ENCODE measurements at regions not wholly inside any gene's neighbourhood (a gene's known extent, or its start where the extent isn't known, plus 50 kb on each side); places are given as distances from the start of the nearest gene placed in this dataset.
A peak's percentile ranks its signal among the peaks of the same experiment; 100 is the strongest.

GRCh38 chr5:68376935-68377334 is 161.4 kb downstream of the PIK3R1 start:
- 42% methylated on average over 6 of the region's 6 CpGs for WGBS
- peaks cover 0 to 10% (median 6%) of the 10 kb centered on the region in 4 donors for H3K4me1 ChIP-seq
- no peaks in the 10 kb centered on the region for H3K27me3 ChIP-seq
- no peak overlapping the region for H3K4me3 ChIP-seq
- no peak for TF ChIP-seq CTCF (IDR thresholded peaks at IDR 0.05)
- no peak overlapping the region for H3K27ac ChIP-seq (replicated peaks in 1 of 4)
- no peaks in the 10 kb centered on the region for H3K36me3 ChIP-seq
- H3K9me3 ChIP-seq = no peaks in the 10 kb centered on the region
- intact Hi-C loops (cut with DNase I) = no loop called here
- DNase-seq (ENCODE audit: extremely low spot score) = peak; percentile 29

GRCh38 chr5:68377733-68378132 is 162.2 kb downstream of the PIK3R1 start:
- H3K4me1 ChIP-seq = peaks cover 0 to 10% (median 6%) of the 10 kb centered on the region in 4 donors
- intact Hi-C loops (cut with DNase I) = no loop called here
- no peak overlapping the region for H3K27ac ChIP-seq (replicated peaks in 1 of 4)
- 94% methylated on average over 4 of the region's 4 CpGs for WGBS
- no peaks in the 10 kb centered on the region for H3K36me3 ChIP-seq
- H3K4me3 ChIP-seq = no peak overlapping the region
- peak; percentile 78 for DNase-seq (ENCODE audit: extremely low spot score)
- TF ChIP-seq CTCF (IDR thresholded peaks at IDR 0.05) = no peak
- TF ChIP-seq POLR2A (IDR thresholded peaks at IDR 0.05; ENCODE audit: low read depth) = no peak
- no peak for TF ChIP-seq POLR2AphosphoS5 (IDR thresholded peaks at IDR 0.05)
- TF ChIP-seq EP300 (IDR thresholded peaks at IDR 0.05) = no peak
- no peaks in the 10 kb centered on the region for H3K27me3 ChIP-seq
- no peaks in the 10 kb centered on the region for H3K9me3 ChIP-seq

GRCh38 chr5:68378204-68378820 is 162.8 kb downstream of the PIK3R1 start:
- no peak overlapping the region for H3K4me3 ChIP-seq
- no peaks in the 10 kb centered on the region for H3K9me3 ChIP-seq
- DNase-seq (ENCODE audit: extremely low spot score) = peak; percentile 83
- H3K27me3 ChIP-seq = no peaks in the 10 kb centered on the region
- H3K36me3 ChIP-seq = no peaks in the 10 kb centered on the region
- H3K27ac ChIP-seq (replicated peaks in 1 of 4) = no peak overlapping the region
- peaks cover 0 to 10% (median 6%) of the 10 kb centered on the region in 4 donors for H3K4me1 ChIP-seq
- TF ChIP-seq EP300 (IDR thresholded peaks at IDR 0.05) = no peak
- WGBS = 86% methylated on average over 3 of the region's 3 CpGs
- intact Hi-C loops (cut with DNase I) = no loop called here

GRCh38 chr5:68379275-68380036 is 163.9 kb downstream of the PIK3R1 start:
- H3K4me1 ChIP-seq = peaks cover 0 to 10% (median 6%) of the 10 kb centered on the region in 4 donors
- 78% methylated on average over 3 of the region's 3 CpGs for WGBS
- TF ChIP-seq CTCF (IDR thresholded peaks at IDR 0.05) = no peak
- no peak for TF ChIP-seq EP300 (IDR thresholded peaks at IDR 0.05)
- TF ChIP-seq POLR2A (IDR thresholded peaks at IDR 0.05; ENCODE audit: low read depth) = no peak
- TF ChIP-seq POLR2AphosphoS5 (IDR thresholded peaks at IDR 0.05) = no peak
- no peaks in the 10 kb centered on the region for H3K9me3 ChIP-seq
- peak; percentile 89 for DNase-seq (ENCODE audit: extremely low spot score)
- no peaks in the 10 kb centered on the region for H3K27me3 ChIP-seq
- no peaks in the 10 kb centered on the region for H3K36me3 ChIP-seq
- intact Hi-C loops (cut with DNase I) = no loop called here
- no peak overlapping the region for H3K27ac ChIP-seq (replicated peaks in 1 of 4)
- no peak overlapping the region for H3K4me3 ChIP-seq

- peaks cover 0 to 10% (median 6%) of the 10 kb centered on the region in 4 donors for H3K4me1 ChIP-seq
- no peak overlapping the region for H3K27ac ChIP-seq (replicated peaks in 1 of 4)
- no peaks in the 10 kb centered on the region for H3K27me3 ChIP-seq
- no peak for DNase-seq (ENCODE audit: extremely low spot score)
- TF ChIP-seq POLR2A (IDR thresholded peaks at IDR 0.05; ENCODE audit: low read depth) (no peak), EP300 (IDR thresholded peaks at IDR 0.05) (no peak), POLR2AphosphoS5 (IDR thresholded peaks at IDR 0.05) (no peak), CTCF (IDR thresholded peaks at IDR 0.05) (no peak)
- no peak overlapping the region for H3K4me3 ChIP-seq
- 60% methylated on average over 2 of the region's 2 CpGs for WGBS
- H3K36me3 ChIP-seq = no peaks in the 10 kb centered on the region
- intact Hi-C loops (cut with DNase I) = no loop called here
- H3K9me3 ChIP-seq = no peaks in the 10 kb centered on the region
Observed at GRCh38 chr5:68380078-68380477, 164.5 kb downstream of the PIK3R1 start.
